ENCODE measurements at regions not wholly inside any gene's neighbourhood (a gene's known extent, or its start where the extent isn't known, plus 50 kb on each side); places are given as distances from the start of the nearest gene placed in this dataset.

GRCh38 chr2:147327613-147328012 lies 517.2 kb upstream of the ACVR2A start (continued):
- no peak for TF ChIP-seq ZNF462 (CRISPR knock-in tag; IDR thresholded peaks at IDR 0.05)
- no peak for TF ChIP-seq JUNB (IDR thresholded peaks at IDR 0.05; ENCODE audit: unreplicated experiment)
- TF ChIP-seq ZNF114 (CRISPR knock-in tag; IDR thresholded peaks at IDR 0.05), result no peak
- TF ChIP-seq EZH2 (IDR thresholded peaks at IDR 0.05; ENCODE audit: low read depth, unreplicated experiment), result no peak
- no peak for TF ChIP-seq NANOG (IDR thresholded peaks at IDR 0.05; ENCODE audit: borderline replicate concordance)
- TF ChIP-seq ZNF331 (CRISPR knock-in tag; IDR thresholded peaks at IDR 0.05; ENCODE audit: low read depth), result no peak
- no peak for TF ChIP-seq CREB1 (CRISPR knock-in tag; IDR thresholded peaks at IDR 0.05; ENCODE audit: low read depth)
- no peak for TF ChIP-seq STAT1 (IDR thresholded peaks at IDR 0.05; ENCODE audit: unreplicated experiment)
- no peak for TF ChIP-seq CTCF (conservative IDR thresholded peaks at IDR 0.05; ENCODE audit: low read depth in 2 of 2)
- no peak for TF ChIP-seq POLR2AphosphoS5 (IDR thresholded peaks at IDR 0.05; ENCODE audit: low read depth)

Measured in GM23338 (cell line).